GM23338 (cell line): ENCODE measurements at regions not wholly inside any gene's neighbourhood (a gene's known extent, or its start where the extent isn't known, plus 50 kb on each side); places are given as distances from the start of the nearest gene placed in this dataset.

Experiments used
- ATAC-seq: fragments of 200-7000 bp; cut with Tn5 transposase; 3 replicates; pipeline ENCODE4 v1.9.1; 2020
- DNase-seq: peaks from one replicate; pipeline ENCODE4 v3.0.0-alpha.2; 2015; ENCODE audit warnings: low spot score
- H2AFZ ChIP-seq: fragments of 200-600 bp; sonication (generic); 2 replicates; pipeline ENCODE4 v1.8.0; 2016; ENCODE audit warnings: antibody characterized with exemption, mild to moderate bottlenecking, moderate library complexity
- H3F3A ChIP-seq: fragments of 200-600 bp; sonication (generic); replicated peaks from 2 replicates; pipeline ENCODE4 v1.8.0; 2017; ENCODE audit warnings: antibody characterized with exemption, mixed run types, low read depth
- H3K27ac ChIP-seq: fragments of 200-600 bp; sonication (generic); 2 replicates; pipeline ENCODE4 v1.6.1; 2016; ENCODE audit warnings: low read depth
- H3K27me3 ChIP-seq: fragments of 200-600 bp; sonication (generic); 2 replicates; pipeline ENCODE4 v1.8.0; 2016; ENCODE audit warnings: mild to moderate bottlenecking, mixed run types, moderate library complexity; ENCODE audit not compliant: insufficient read depth
- H3K36me3 ChIP-seq: fragments of 200-600 bp; sonication (generic); 2 replicates; pipeline ENCODE4 v1.8.0; 2016; ENCODE audit warnings: mild to moderate bottlenecking; ENCODE audit not compliant: insufficient read depth
- H3K4me1 ChIP-seq: fragments of 200-600 bp; sonication (generic); 2 replicates; pipeline ENCODE4 v1.8.0; 2016; ENCODE audit warnings: mild to moderate bottlenecking, moderate library complexity; ENCODE audit not compliant: insufficient read depth
- H3K4me2 ChIP-seq: fragments of 200-600 bp; sonication (generic); 2 replicates; pipeline ENCODE4 v1.7.1; 2017; ENCODE audit warnings: mixed run types
- H3K4me3 ChIP-seq: fragments of 200-600 bp; sonication (generic); 2 replicates; pipeline ENCODE4 v1.6.1; 2016; ENCODE audit warnings: mixed run types
- H3K79me2 ChIP-seq: fragments of 200-600 bp; sonication (generic); replicated peaks from 2 replicates; pipeline ENCODE4 v1.8.0; 2017; ENCODE audit warnings: mild to moderate bottlenecking; ENCODE audit not compliant: insufficient read depth
- H3K9me2 ChIP-seq: fragments of 200-600 bp; sonication (generic); 2 replicates; pipeline ENCODE4 v1.8.0; 2017; ENCODE audit not compliant: insufficient read depth
- H4K20me1 ChIP-seq: fragments of 200-600 bp; sonication (generic); replicated peaks from 2 replicates; pipeline ENCODE4 v1.8.0; 2017; ENCODE audit warnings: mild to moderate bottlenecking; ENCODE audit not compliant: insufficient read depth
- H3K27ac Mint-ChIP-seq: 2 replicates; pipeline ENCODE4 v1.8.0; 2020; ENCODE audit warnings: inconsistent platforms, mild to moderate bottlenecking, moderate library complexity, mixed read lengths
- H3K27me3 Mint-ChIP-seq: 3 replicates; pipeline ENCODE4 v1.8.0; 2022; ENCODE audit warnings: low read depth, mild to moderate bottlenecking, moderate library complexity, mixed read lengths, inconsistent platforms; ENCODE audit not compliant: insufficient read depth, poor library complexity
- H3K36me3 Mint-ChIP-seq: 3 replicates; pipeline ENCODE4 v1.8.0; 2021; ENCODE audit warnings: low read depth, mild to moderate bottlenecking, inconsistent platforms, moderate library complexity, mixed read lengths
- H3K4me1 Mint-ChIP-seq: 3 replicates; pipeline ENCODE4 v1.8.0; 2020; ENCODE audit warnings: mild to moderate bottlenecking, inconsistent platforms, mixed read lengths
- H3K4me3 Mint-ChIP-seq: 3 replicates; pipeline ENCODE4 v1.8.0; 2021; ENCODE audit warnings: moderate library complexity, mild to moderate bottlenecking, inconsistent platforms, mixed read lengths
- H3K9me3 Mint-ChIP-seq: 3 replicates; pipeline ENCODE4 v1.8.0; 2020; ENCODE audit warnings: moderate library complexity, mild to moderate bottlenecking, inconsistent platforms, mixed read lengths
- CREB1 ChIP-seq: fragments of 250-450 bp; sonication (Bioruptor Pico); IDR thresholded peaks from 2 replicates; pipeline ENCODE4 v1.5.0; 2020; ENCODE audit warnings: low read depth, mild to moderate bottlenecking, moderate library complexity
- CTCF ChIP-seq, 2 experiments: fragments of 200-600 bp in 1 of 2; sonication (generic) in 1 of 2; conservative IDR thresholded peaks; 2 replicates each; pipeline versions ENCODE4 v1.5.1 to v1.6.1; 2016 to 2017; ENCODE audit warnings: antibody characterized with exemption in 2 of 2, low read depth in 2 of 2, mild to moderate bottlenecking in 2 of 2, moderate library complexity in 1 of 2
- ETS1 ChIP-seq: IDR thresholded peaks from 2 replicates; pipeline ENCODE4 v1.6.1; 2016; ENCODE audit warnings: antibody characterized with exemption
- EZH2 ChIP-seq: fragments of 200-600 bp; sonication (generic); IDR thresholded peaks from one replicate; pipeline ENCODE4 v1.8.0; 2017; ENCODE audit warnings: antibody characterized with exemption, mild to moderate bottlenecking, low read depth; ENCODE audit not compliant: unreplicated experiment
- EZH2phosphoT487 ChIP-seq: fragments of 200-600 bp; sonication (generic); IDR thresholded peaks from one replicate; pipeline ENCODE4 v1.8.1; 2018; ENCODE audit warnings: antibody characterized with exemption; ENCODE audit not compliant: unreplicated experiment
- JUNB ChIP-seq: IDR thresholded peaks from one replicate; pipeline ENCODE4 v1.6.1; 2016; ENCODE audit warnings: antibody characterized with exemption; ENCODE audit not compliant: unreplicated experiment
- NANOG ChIP-seq: IDR thresholded peaks from 2 replicates; pipeline ENCODE4 v1.6.1; 2016; ENCODE audit warnings: antibody characterized with exemption, borderline replicate concordance
- POLR2AphosphoS5 ChIP-seq: IDR thresholded peaks from 2 replicates; pipeline ENCODE4 v1.6.1; 2016; ENCODE audit warnings: antibody characterized with exemption, low read depth
- REST ChIP-seq: IDR thresholded peaks from one replicate; pipeline ENCODE4 v1.6.1; 2018; ENCODE audit warnings: antibody characterized with exemption; ENCODE audit not compliant: unreplicated experiment
- STAT1 ChIP-seq: IDR thresholded peaks from one replicate; pipeline ENCODE4 v1.6.1; 2016; ENCODE audit warnings: antibody characterized with exemption; ENCODE audit not compliant: unreplicated experiment
- ZNF114 ChIP-seq: fragments of 250-450 bp; sonication (Bioruptor Pico); IDR thresholded peaks from 2 replicates; pipeline ENCODE4 v1.5.0; 2020; ENCODE audit warnings: mild to moderate bottlenecking, moderate library complexity
- ZNF331 ChIP-seq: fragments of 250-450 bp; sonication (Bioruptor Pico); IDR thresholded peaks from 2 replicates; pipeline ENCODE4 v1.5.0; 2020; ENCODE audit warnings: low read depth, mild to moderate bottlenecking, moderate library complexity
- ZNF462 ChIP-seq: fragments of 250-450 bp; sonication (Bioruptor Pico); IDR thresholded peaks from 2 replicates; pipeline ENCODE4 v1.5.0; 2020; ENCODE audit warnings: mild to moderate bottlenecking, moderate library complexity

- H3K4me1 Mint-ChIP-seq: no peaks in the 10 kb centered on the region
- H3K9me3 Mint-ChIP-seq: no peaks in the 10 kb centered on the region
- H3K36me3 Mint-ChIP-seq: no peaks in the 10 kb centered on the region
- no peak for TF ChIP-seq ETS1
- no peak for TF ChIP-seq REST
- no peak for TF ChIP-seq EZH2phosphoT487
- no peak for TF ChIP-seq JUNB
- no peak for TF ChIP-seq ZNF114 (CRISPR knock-in tag)
- no peak for TF ChIP-seq EZH2
- TF ChIP-seq ZNF462 (CRISPR knock-in tag): no peak
- no peak for TF ChIP-seq STAT1
- TF ChIP-seq CTCF (conservative IDR thresholded peaks at IDR 0.05; ENCODE audit: low read depth in 2 of 2): no peak
- no peak for TF ChIP-seq POLR2AphosphoS5
- TF ChIP-seq CREB1 (CRISPR knock-in tag): no peak
- no peak for TF ChIP-seq NANOG
- TF ChIP-seq ZNF331 (CRISPR knock-in tag): no peak
- H3K9me2 ChIP-seq: peaks cover 2% of the 10 kb centered on the region; the same call in 1 of the 2 replicates
- H3K27ac Mint-ChIP-seq: no peak overlapping the region
- no peak overlapping the region for H3K4me3 ChIP-seq
- no peaks in the 10 kb centered on the region for H3K27me3 ChIP-seq
- no peak overlapping the region for H3K27ac ChIP-seq
- no peaks in the 10 kb centered on the region for H4K20me1 ChIP-seq
- H3K4me3 Mint-ChIP-seq: no peak overlapping the region
- ATAC-seq (no peak), DNase-seq (no peak)
- H3K36me3 ChIP-seq: no peaks in the 10 kb centered on the region
- H3K79me2 ChIP-seq: no peaks in the 10 kb centered on the region
- no peak overlapping the region; the same call in 1 of the 2 replicates for H2AFZ ChIP-seq
- no peaks in the 10 kb centered on the region for H3K27me3 Mint-ChIP-seq
- no peaks in the 10 kb centered on the region for H3F3A ChIP-seq
- H3K4me1 ChIP-seq: no peaks in the 10 kb centered on the region
- H3K4me2 ChIP-seq: no peak overlapping the region
Measured at GRCh38 chr4:160505724-160506123, 1402.8 kb downstream of the RAPGEF2 start.
